GM19468 (cell line): ENCODE measurements at regions not wholly inside any gene's neighbourhood (a gene's known extent, or its start where the extent isn't known, plus 50 kb on each side); places are given as distances from the start of the nearest gene placed in this dataset.
"Not testable (repeated sequence)": the region's sequence is repeated elsewhere in the genome, so short reads cannot be mapped to it uniquely, and the experiment has no call there.

Experiments used
- ATAC-seq: cut with Tn5 transposase; IDR thresholded peaks from one replicate; pipeline ENCODE4 v1.9.1; 2021; ENCODE audit warnings: mild to moderate bottlenecking, moderate library complexity, moderate number of reproducible peaks; ENCODE audit not compliant: unreplicated experiment; ENCODE audit errors: extremely low read depth

GRCh38 chr10:25076506-25077177 is 60.2 kb downstream of the THNSL1 start:
- ATAC-seq = no peak

GRCh38 chr10:25078658-25079431 is 62.4 kb downstream of the THNSL1 start:
- ATAC-seq = no peak

GRCh38 chr10:25080880-25081581 is 64.6 kb downstream of the THNSL1 start:
- ATAC-seq = peak; percentile 76

GRCh38 chr10:25082276-25083204 is 66.1 kb downstream of the THNSL1 start:
- no peak for ATAC-seq

GRCh38 chr10:25083546-25084111 is 67.2 kb downstream of the THNSL1 start:
- no peak for ATAC-seq

- no peak for ATAC-seq
Observed at GRCh38 chr10:25084447-25084846, 68.0 kb downstream of the THNSL1 start.

- no peak for ATAC-seq
Observed at GRCh38 chr10:25094590-25094989, 78.2 kb downstream of the THNSL1 start.

- no peak for ATAC-seq
Observed at GRCh38 chr10:25097669-25098411, 77.0 kb upstream of the GPR158 start.

- no peak for ATAC-seq
Observed at GRCh38 chr10:25100141-25100540, 74.7 kb upstream of the GPR158 start.

GRCh38 chr10:25101461-25102146 is 73.2 kb upstream of the GPR158 start:
- no peak for ATAC-seq

- ATAC-seq = no peak
Observed at GRCh38 chr10:25102147-25102822, 72.5 kb upstream of the GPR158 start.

- ATAC-seq = no peak
Observed at GRCh38 chr10:25103703-25104102, 71.1 kb upstream of the GPR158 start.

GRCh38 chr10:25104441-25104840 is 70.4 kb upstream of the GPR158 start:
- no peak for ATAC-seq

GRCh38 chr10:25105262-25105661 is 69.5 kb upstream of the GPR158 start:
- no peak for ATAC-seq

- ATAC-seq = no peak
Observed at GRCh38 chr10:25105743-25106260, 69.0 kb upstream of the GPR158 start.

GRCh38 chr10:25107756-25108155 is 67.0 kb upstream of the GPR158 start:
- no peak for ATAC-seq

- ATAC-seq = not testable (repeated sequence)
Observed at GRCh38 chr10:25109896-25110295, 64.9 kb upstream of the GPR158 start.

- no peak for ATAC-seq
Observed at GRCh38 chr10:25112016-25112415, 62.8 kb upstream of the GPR158 start.
